ENCODE measurements at regions not wholly inside any gene's neighbourhood (a gene's known extent, or its start where the extent isn't known, plus 50 kb on each side); places are given as distances from the start of the nearest gene placed in this dataset.

DNA sequence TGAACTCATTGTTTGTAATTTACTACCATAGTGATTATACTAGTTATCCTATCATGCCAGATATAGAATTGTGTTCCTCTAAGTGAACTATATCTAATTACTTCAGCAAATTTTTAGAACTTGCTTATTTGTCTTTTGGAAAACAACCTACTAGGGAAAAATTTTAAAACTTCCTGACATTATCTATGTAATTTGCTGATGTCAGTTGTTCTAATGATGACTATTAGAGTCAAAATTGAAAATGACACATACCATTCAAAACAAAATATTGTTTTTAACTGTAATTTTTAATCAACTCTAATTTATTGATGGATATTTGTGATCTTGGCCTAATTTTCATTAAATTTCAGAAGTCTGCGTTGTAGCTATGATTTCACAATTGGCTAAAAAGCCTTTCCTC, 106.7 kb upstream of the ROBO2 start:
- 0 to 89% methylated on average over 1 of the region's 1 CpG for WGBS, 2 donors (ENCODE audit: low coverage in 1 of 2)
- no peak overlapping the region for H3K4me3 ChIP-seq
- intact Hi-C loops (cut with DNase I; ENCODE audit: low total_unique reads): no loop called here
- DNase-seq: no peak
- H3K9me3 ChIP-seq: no peaks in the 10 kb centered on the region
- H3K36me3 ChIP-seq: no peaks in the 10 kb centered on the region
- no peaks in the 10 kb centered on the region for H3K4me1 ChIP-seq
- no peak overlapping the region for H3K27ac ChIP-seq
- no peaks in the 10 kb centered on the region for H3K27me3 ChIP-seq
- in situ Hi-C loops (cut with MboI; ENCODE audit: low pct_ligation_motif_present in 1 of 4, low pct_unique_long_range_greater_than_20kb in 1 of 4, low sequenced_read_pairs in 3 of 4): no loop called here
- TF ChIP-seq, protein P1, sequence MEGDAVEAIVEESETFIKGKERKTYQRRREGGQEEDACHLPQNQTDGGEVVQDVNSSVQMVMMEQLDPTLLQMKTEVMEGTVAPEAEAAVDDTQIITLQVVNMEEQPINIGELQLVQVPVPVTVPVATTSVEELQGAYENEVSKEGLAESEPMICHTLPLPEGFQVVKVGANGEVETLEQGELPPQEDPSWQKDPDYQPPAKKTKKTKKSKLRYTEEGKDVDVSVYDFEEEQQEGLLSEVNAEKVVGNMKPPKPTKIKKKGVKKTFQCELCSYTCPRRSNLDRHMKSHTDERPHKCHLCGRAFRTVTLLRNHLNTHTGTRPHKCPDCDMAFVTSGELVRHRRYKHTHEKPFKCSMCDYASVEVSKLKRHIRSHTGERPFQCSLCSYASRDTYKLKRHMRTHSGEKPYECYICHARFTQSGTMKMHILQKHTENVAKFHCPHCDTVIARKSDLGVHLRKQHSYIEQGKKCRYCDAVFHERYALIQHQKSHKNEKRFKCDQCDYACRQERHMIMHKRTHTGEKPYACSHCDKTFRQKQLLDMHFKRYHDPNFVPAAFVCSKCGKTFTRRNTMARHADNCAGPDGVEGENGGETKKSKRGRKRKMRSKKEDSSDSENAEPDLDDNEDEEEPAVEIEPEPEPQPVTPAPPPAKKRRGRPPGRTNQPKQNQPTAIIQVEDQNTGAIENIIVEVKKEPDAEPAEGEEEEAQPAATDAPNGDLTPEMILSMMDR (IDR thresholded peaks at IDR 0.05): no peak
- no peak for TF ChIP-seq EP300 (IDR thresholded peaks at IDR 0.05; ENCODE audit: low read depth)
- no peak for TF ChIP-seq POLR2AphosphoS5 (IDR thresholded peaks at IDR 0.05)
- TF ChIP-seq POLR2A (IDR thresholded peaks at IDR 0.05): no peak

DNA sequence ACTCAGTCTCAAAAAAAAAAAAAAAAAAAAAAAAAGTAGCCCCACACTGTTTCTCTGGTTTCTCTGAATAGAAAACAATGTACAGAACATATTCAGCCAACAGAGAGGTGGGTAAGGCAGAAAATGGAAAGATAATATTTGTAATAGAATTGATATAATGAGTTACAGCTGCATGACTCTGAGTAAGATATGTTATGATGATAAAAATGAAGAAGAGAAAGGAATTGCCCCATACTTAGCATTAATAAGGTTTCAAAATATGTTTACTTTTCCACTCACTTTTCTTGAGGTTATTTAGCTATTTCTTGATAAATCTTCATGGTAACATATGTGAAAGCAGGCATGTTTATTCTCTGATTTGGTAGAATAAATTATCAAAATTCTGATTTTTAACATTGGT, 100.9 kb upstream of the ROBO2 start:
- H3K27me3 ChIP-seq: no peaks in the 10 kb centered on the region
- no peak for DNase-seq
- in situ Hi-C loops (cut with MboI; ENCODE audit: low pct_ligation_motif_present in 1 of 4, low pct_unique_long_range_greater_than_20kb in 1 of 4, low sequenced_read_pairs in 3 of 4): no loop called here
- H3K4me1 ChIP-seq: no peaks in the 10 kb centered on the region
- no peaks in the 10 kb centered on the region for H3K9me3 ChIP-seq
- H3K4me3 ChIP-seq: no peak overlapping the region
- H3K36me3 ChIP-seq: no peaks in the 10 kb centered on the region
- intact Hi-C loops (cut with DNase I; ENCODE audit: low total_unique reads): no loop called here
- TF ChIP-seq POLR2AphosphoS5 (IDR thresholded peaks at IDR 0.05): no peak
- no peak for TF ChIP-seq EP300 (IDR thresholded peaks at IDR 0.05; ENCODE audit: low read depth)
- TF ChIP-seq, protein P1 (IDR thresholded peaks at IDR 0.05): no peak
- no peak for TF ChIP-seq POLR2A (IDR thresholded peaks at IDR 0.05)
- no peak overlapping the region for H3K27ac ChIP-seq

DNA sequence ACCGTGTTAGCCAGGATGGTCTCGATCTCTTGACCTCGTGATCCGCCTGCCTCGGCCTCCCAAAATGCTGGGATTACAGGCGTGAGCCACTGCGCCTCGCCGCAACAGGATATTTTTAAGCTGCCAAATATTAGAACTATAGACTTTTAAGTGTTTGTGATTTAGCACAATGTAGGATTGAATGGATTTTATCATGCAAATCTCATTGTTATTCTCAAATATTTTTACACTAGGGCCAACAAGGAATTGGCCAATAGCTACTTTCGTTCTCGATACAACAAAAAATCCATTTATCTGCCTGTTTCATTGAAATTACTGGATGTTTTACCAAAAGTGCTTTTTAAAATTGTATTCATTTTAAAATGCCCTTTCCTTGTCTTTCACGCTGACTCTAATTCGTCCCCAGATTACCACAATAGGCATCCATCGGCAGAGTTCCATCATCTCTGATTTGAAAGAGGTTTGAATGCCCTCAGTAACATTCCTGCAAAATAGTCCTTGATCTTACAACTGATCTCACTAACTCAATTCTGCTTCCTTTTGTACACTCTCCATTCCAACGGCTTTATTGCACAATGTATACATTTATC, 99.6 kb upstream of the ROBO2 start:
- H3K4me3 ChIP-seq: no peak overlapping the region
- in situ Hi-C loops (cut with MboI; ENCODE audit: low pct_ligation_motif_present in 1 of 4, low pct_unique_long_range_greater_than_20kb in 1 of 4, low sequenced_read_pairs in 3 of 4) (no loop called here), intact Hi-C loops (cut with DNase I; ENCODE audit: low total_unique reads) (no loop called here)
- no peak overlapping the region for H3K27ac ChIP-seq
- H3K27me3 ChIP-seq: no peaks in the 10 kb centered on the region
- H3K36me3 ChIP-seq: no peaks in the 10 kb centered on the region
- WGBS, 2 donors (ENCODE audit: low coverage in 1 of 2): 89 to 94% methylated on average over 14 to 15 of the region's 15 CpGs
- no peak for DNase-seq
- TF ChIP-seq, protein P1 (IDR thresholded peaks at IDR 0.05): no peak
- TF ChIP-seq POLR2A (IDR thresholded peaks at IDR 0.05) (no peak), EP300 (IDR thresholded peaks at IDR 0.05; ENCODE audit: low read depth) (no peak), POLR2AphosphoS5 (IDR thresholded peaks at IDR 0.05) (no peak)
- no peaks in the 10 kb centered on the region for H3K4me1 ChIP-seq
- H3K9me3 ChIP-seq: no peaks in the 10 kb centered on the region

DNA sequence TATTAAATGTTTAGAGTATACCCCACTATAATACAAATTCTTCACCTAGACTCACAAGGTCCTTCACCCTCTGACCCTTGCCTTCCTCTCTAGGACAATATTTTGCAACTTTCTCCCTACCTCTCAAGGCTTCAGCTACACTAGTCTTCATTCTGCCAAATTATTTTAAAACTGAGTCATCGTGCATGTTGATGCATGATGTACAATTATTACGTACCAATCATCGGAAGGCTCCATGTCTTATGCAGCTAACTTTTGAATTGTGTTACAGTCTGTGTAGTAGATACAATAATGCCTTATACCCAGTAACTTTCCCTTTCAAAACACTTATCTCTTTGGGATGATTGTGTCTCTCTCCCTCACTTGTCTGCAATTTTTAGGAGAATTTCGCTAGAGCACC, 98.5 kb upstream of the ROBO2 start:
- in situ Hi-C loops (cut with MboI; ENCODE audit: low pct_ligation_motif_present in 1 of 4, low pct_unique_long_range_greater_than_20kb in 1 of 4, low sequenced_read_pairs in 3 of 4) (no loop called here), intact Hi-C loops (cut with DNase I; ENCODE audit: low total_unique reads) (no loop called here)
- Histone ChIP-seq H3K4me1 (no peaks in the 10 kb centered on the region), H3K9me3 (no peaks in the 10 kb centered on the region), H3K27me3 (no peaks in the 10 kb centered on the region), H3K36me3 (no peaks in the 10 kb centered on the region), H3K4me3 (no peak overlapping the region), H3K27ac (no peak overlapping the region)
- DNase-seq: no peak
- WGBS, 2 donors (ENCODE audit: low coverage in 1 of 2): 86 to 89% methylated on average over 4 of the region's 4 CpGs
- TF ChIP-seq POLR2AphosphoS5 (IDR thresholded peaks at IDR 0.05) (no peak), POLR2A (IDR thresholded peaks at IDR 0.05) (no peak), EP300 (IDR thresholded peaks at IDR 0.05; ENCODE audit: low read depth) (no peak)
- TF ChIP-seq, protein P1 (IDR thresholded peaks at IDR 0.05): no peak

Measured in transverse colon (tissue), 4 donors.